Stimulated activated naive B cell treated with anti-CD40 and anti-IgM and Interleukin-4, amounts not matched to agents 10 μg/mL and 1 μg/mL and 100 μg/mL, for 72 hours (primary cell): ENCODE measurements at regions not wholly inside any gene's neighbourhood (a gene's known extent, or its start where the extent isn't known, plus 50 kb on each side); places are given as distances from the start of the nearest gene placed in this dataset.

Experiments
- ATAC-seq, 2 donors: fragments of 150-1000 bp; cut with Tn5 transposase; replicated peaks; 2 replicates each; pipeline ENCODE4 v1.10.0; 2021; ENCODE audit warnings: moderate library complexity in 1 of 2
- DNase-seq: peaks from one replicate; pipeline ENCODE4 v3.0.0; 2021
- H3K27ac Mint-ChIP-seq: one replicate; pipeline ENCODE4 v1.8.0; 2022; ENCODE audit warnings: mild to moderate bottlenecking, mixed read lengths
- H3K27me3 Mint-ChIP-seq, 2 donors: one replicate each; pipeline ENCODE4 v1.8.0; 2022; ENCODE audit warnings: mixed read lengths in 2 of 2
- H3K36me3 Mint-ChIP-seq, 2 donors: one replicate each; pipeline ENCODE4 v1.8.0; 2022; ENCODE audit warnings: mixed read lengths in 2 of 2, mild to moderate bottlenecking in 1 of 2
- H3K4me1 Mint-ChIP-seq, 2 donors: one replicate each; pipeline ENCODE4 v1.8.0; 2022; ENCODE audit warnings: mixed read lengths in 2 of 2, mild to moderate bottlenecking in 1 of 2
- H3K4me3 Mint-ChIP-seq, 2 donors: one replicate each; pipeline ENCODE4 v1.8.0; 2022; ENCODE audit warnings: mild to moderate bottlenecking in 2 of 2, mixed read lengths in 2 of 2, moderate library complexity in 1 of 2
- H3K9me3 Mint-ChIP-seq, 2 donors: one replicate each; pipeline ENCODE4 v1.8.0; 2022; ENCODE audit warnings: mixed read lengths in 2 of 2, mild to moderate bottlenecking in 1 of 2

GRCh38 chrY:19232276-19232994 is 458.9 kb upstream of the HSFY2 start:
- Mint-ChIP-seq H3K4me3 (peak overlapping the region in 1 of 2 donors; percentile 30), H3K27ac (no peak overlapping the region), H3K36me3 (no peaks in the 10 kb centered on the region), H3K27me3 (no peaks in the 10 kb centered on the region), H3K9me3 (peaks cover 0 to 5% of the 10 kb centered on the region in 2 donors), H3K4me1 (peaks cover 0 to 13% of the 10 kb centered on the region in 2 donors)
- ATAC-seq, result peak in 1 of 2 donors; percentile 19
- DNase-seq, result no peak

- Mint-ChIP-seq H3K4me3 (no peak overlapping the region), H3K27ac (no peak overlapping the region), H3K27me3 (no peaks in the 10 kb centered on the region), H3K4me1 (no peaks in the 10 kb centered on the region), H3K36me3 (no peaks in the 10 kb centered on the region), H3K9me3 (peaks cover 0 to 4% of the 10 kb centered on the region in 2 donors)
- no peak for ATAC-seq
- no peak for DNase-seq
These were observed 447.2 kb upstream of the HSFY2 start for GRCh38 chrY:19220784-19221183.

- DNase-seq (no peak), ATAC-seq (no peak)
- Mint-ChIP-seq H3K9me3 (no peaks in the 10 kb centered on the region), H3K4me1 (no peaks in the 10 kb centered on the region), H3K36me3 (no peaks in the 10 kb centered on the region), H3K27me3 (no peaks in the 10 kb centered on the region), H3K27ac (no peak overlapping the region), H3K4me3 (no peak overlapping the region)
These were observed 435.4 kb upstream of the HSFY2 start for GRCh38 chrY:19208915-19209314.

DNA sequence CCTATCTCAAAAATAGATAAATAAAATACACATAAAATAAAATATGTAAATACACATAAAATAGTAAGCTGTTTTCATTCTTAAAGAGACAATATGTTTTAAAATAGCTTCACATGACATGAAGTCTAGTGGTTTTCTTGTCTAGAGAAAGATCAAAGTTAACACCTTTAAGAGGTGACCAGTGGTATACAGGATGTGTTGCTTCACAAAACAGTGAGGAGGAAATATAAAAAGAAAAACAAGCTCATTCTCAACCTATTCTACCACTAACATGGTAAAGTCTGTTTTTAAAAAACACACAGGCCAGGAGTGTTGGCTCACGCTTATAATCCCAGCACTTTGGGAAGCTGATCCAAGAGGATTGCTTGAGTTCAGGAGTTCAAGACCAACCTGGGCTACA is 433.5 kb upstream of the HSFY2 start:
- Mint-ChIP-seq H3K36me3 (no peaks in the 10 kb centered on the region), H3K27me3 (no peaks in the 10 kb centered on the region), H3K27ac (no peak overlapping the region), H3K9me3 (no peaks in the 10 kb centered on the region), H3K4me3 (no peak overlapping the region), H3K4me1 (no peaks in the 10 kb centered on the region)
- DNase-seq (no peak), ATAC-seq (no peak)

GRCh38 chrY:19180824-19181223 is 407.3 kb upstream of the HSFY2 start:
- Mint-ChIP-seq H3K9me3 (peaks cover 0 to 8% of the 10 kb centered on the region in 2 donors), H3K4me1 (no peaks in the 10 kb centered on the region), H3K27ac (no peak overlapping the region), H3K27me3 (no peaks in the 10 kb centered on the region), H3K4me3 (no peak overlapping the region), H3K36me3 (no peaks in the 10 kb centered on the region)
- ATAC-seq (no peak), DNase-seq (no peak)

DNA sequence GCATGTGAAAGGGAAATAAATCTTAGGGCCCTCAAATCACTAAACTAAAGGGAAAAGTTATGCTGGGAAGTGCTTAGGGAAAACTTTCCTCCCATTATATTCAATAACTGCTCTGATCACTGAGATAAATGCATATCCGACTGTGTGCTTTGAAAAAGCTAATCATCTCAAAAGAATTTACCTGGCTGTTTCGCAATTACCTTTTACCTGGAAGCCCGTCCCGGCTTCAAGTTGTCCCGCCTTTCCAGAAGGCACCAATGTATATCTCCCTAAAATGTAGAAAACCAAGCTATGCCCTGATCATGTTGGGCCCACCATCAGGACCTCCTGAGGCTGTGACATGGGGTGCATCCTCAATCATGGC is 394.6 kb upstream of the HSFY2 start:
- ATAC-seq (no peak), DNase-seq (no peak)
- H3K36me3 Mint-ChIP-seq, result no peaks in the 10 kb centered on the region
- no peak overlapping the region for H3K27ac Mint-ChIP-seq
- no peaks in the 10 kb centered on the region for H3K4me1 Mint-ChIP-seq
- H3K9me3 Mint-ChIP-seq, result peaks cover 0 to 1% of the 10 kb centered on the region in 2 donors
- H3K4me3 Mint-ChIP-seq, result no peak overlapping the region
- H3K27me3 Mint-ChIP-seq, result no peaks in the 10 kb centered on the region

- DNase-seq, result no peak
- no peaks in the 10 kb centered on the region for H3K4me1 Mint-ChIP-seq
These were observed 394.0 kb upstream of the HSFY2 start for GRCh38 chrY:19167319-19168201.

GRCh38 chrY:19148783-19149182 is 375.2 kb upstream of the HSFY2 start:
- no peak overlapping the region for H3K4me3 Mint-ChIP-seq
- no peaks in the 10 kb centered on the region for H3K27me3 Mint-ChIP-seq
- H3K9me3 Mint-ChIP-seq, result no peaks in the 10 kb centered on the region
- no peaks in the 10 kb centered on the region for H3K36me3 Mint-ChIP-seq
- DNase-seq (no peak), ATAC-seq (no peak)
- no peaks in the 10 kb centered on the region for H3K4me1 Mint-ChIP-seq
- H3K27ac Mint-ChIP-seq, result no peak overlapping the region

More at GRCh38 chrY:19167319-19168201, 394.0 kb upstream of the HSFY2 start:
- Mint-ChIP-seq H3K9me3 (peaks cover 0 to 1% of the 10 kb centered on the region in 2 donors), H3K27ac (no peak overlapping the region), H3K4me3 (no peak overlapping the region), H3K27me3 (no peaks in the 10 kb centered on the region), H3K36me3 (no peaks in the 10 kb centered on the region)
- ATAC-seq, result no peak

DNA sequence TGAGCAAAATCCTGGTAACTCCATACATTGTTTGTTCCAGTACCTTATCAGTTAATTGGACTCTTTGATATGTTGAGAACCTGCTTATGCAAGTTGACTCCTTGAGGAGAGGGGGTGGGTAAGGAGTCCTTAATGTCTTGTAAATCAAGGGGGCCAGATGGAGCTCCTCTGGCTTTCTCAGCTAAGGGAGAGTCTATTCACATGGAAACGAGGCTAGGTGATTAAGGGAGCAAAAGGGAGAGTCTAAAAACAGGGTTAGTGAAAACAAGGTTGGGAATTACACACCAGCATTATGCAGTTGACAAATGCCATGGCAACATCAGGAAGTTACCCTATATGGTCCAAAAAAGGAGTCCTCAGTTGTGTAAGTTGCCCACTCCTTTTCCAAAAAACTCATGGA is 372.8 kb upstream of the HSFY2 start:
- Mint-ChIP-seq H3K4me3 (no peak overlapping the region), H3K36me3 (no peaks in the 10 kb centered on the region)
- no peak for ATAC-seq

GRCh38 chrY:19142093-19142492 is 368.6 kb upstream of the HSFY2 start:
- H3K27me3 Mint-ChIP-seq, result no peaks in the 10 kb centered on the region
- no peaks in the 10 kb centered on the region for H3K9me3 Mint-ChIP-seq
- no peaks in the 10 kb centered on the region for H3K36me3 Mint-ChIP-seq
- H3K4me3 Mint-ChIP-seq, result no peak overlapping the region
- no peak for DNase-seq
- no peak overlapping the region for H3K27ac Mint-ChIP-seq
- H3K4me1 Mint-ChIP-seq, result no peaks in the 10 kb centered on the region
- no peak for ATAC-seq

More for the DNA sequence above, 372.8 kb upstream of the HSFY2 start:
- DNase-seq, result no peak
- H3K4me1 Mint-ChIP-seq, result no peaks in the 10 kb centered on the region
- H3K9me3 Mint-ChIP-seq, result no peaks in the 10 kb centered on the region
- no peak overlapping the region for H3K27ac Mint-ChIP-seq
- H3K27me3 Mint-ChIP-seq, result no peaks in the 10 kb centered on the region

- ATAC-seq (no peak), DNase-seq (no peak)
- H3K27ac Mint-ChIP-seq, result no peak overlapping the region
- no peaks in the 10 kb centered on the region for H3K36me3 Mint-ChIP-seq
- no peaks in the 10 kb centered on the region for H3K27me3 Mint-ChIP-seq
- no peaks in the 10 kb centered on the region for H3K4me1 Mint-ChIP-seq
- H3K4me3 Mint-ChIP-seq, result no peak overlapping the region
- H3K9me3 Mint-ChIP-seq, result no peaks in the 10 kb centered on the region
These were observed 366.9 kb upstream of the HSFY2 start for GRCh38 chrY:19140285-19140920.

GRCh38 chrY:19134426-19134825 is 360.9 kb upstream of the HSFY2 start:
- ATAC-seq (no peak), DNase-seq (no peak)
- Mint-ChIP-seq H3K27me3 (no peaks in the 10 kb centered on the region), H3K9me3 (no peaks in the 10 kb centered on the region), H3K36me3 (no peaks in the 10 kb centered on the region), H3K4me1 (no peaks in the 10 kb centered on the region), H3K27ac (no peak overlapping the region), H3K4me3 (no peak overlapping the region)

DNA sequence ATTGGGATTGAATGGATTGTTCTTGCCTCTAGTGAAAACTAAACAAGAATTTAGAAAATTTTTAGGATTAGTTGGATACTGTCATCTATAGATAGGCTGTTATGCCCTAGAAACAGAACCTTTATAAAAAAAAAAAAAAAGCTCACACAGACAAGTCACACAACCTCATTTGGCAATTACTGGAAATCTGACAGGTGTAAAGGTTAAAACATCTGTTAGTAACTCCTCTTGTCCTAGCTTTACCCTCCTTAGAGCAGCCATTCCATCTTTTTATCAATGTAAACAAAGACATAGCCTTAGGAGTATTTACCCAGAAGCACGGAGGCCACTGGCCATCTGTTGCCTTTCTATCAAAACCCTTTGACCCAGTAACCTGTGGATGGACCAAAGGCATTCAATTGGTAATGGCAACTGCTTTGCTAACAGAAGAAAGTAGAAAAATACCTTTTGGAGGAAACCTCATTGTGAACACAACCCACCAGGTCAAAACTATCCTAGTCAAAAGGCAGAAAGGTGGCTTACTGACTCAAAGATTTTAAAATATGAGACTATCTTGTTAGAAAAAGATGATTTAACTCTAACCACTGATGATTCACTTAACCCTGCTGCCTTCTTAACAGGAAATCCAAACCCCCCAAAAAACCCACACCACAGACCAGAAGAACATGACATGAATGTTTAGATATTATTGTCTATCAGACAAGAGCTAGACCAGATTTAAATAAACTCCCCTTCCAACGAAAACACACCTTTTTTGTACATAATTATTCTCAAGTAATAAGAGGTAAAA is 357.2 kb upstream of the HSFY2 start:
- Mint-ChIP-seq H3K27me3 (no peaks in the 10 kb centered on the region), H3K9me3 (no peaks in the 10 kb centered on the region), H3K27ac (no peak overlapping the region), H3K4me1 (peaks cover 0 to 6% of the 10 kb centered on the region in 2 donors), H3K4me3 (no peak overlapping the region), H3K36me3 (no peaks in the 10 kb centered on the region)
- DNase-seq, result no peak
- ATAC-seq, result no peak

- H3K27me3 Mint-ChIP-seq, result peaks cover 0 to 1% of the 10 kb centered on the region in 2 donors
- no peak overlapping the region for H3K27ac Mint-ChIP-seq
- no peak overlapping the region for H3K4me3 Mint-ChIP-seq
- DNase-seq, result no peak
- H3K9me3 Mint-ChIP-seq, result no peaks in the 10 kb centered on the region
- H3K4me1 Mint-ChIP-seq, result peaks cover 0 to 6% of the 10 kb centered on the region in 2 donors
- ATAC-seq, result peak in 1 of 2 donors; percentile 79
- H3K36me3 Mint-ChIP-seq, result no peaks in the 10 kb centered on the region
These were observed 353.4 kb upstream of the HSFY2 start for GRCh38 chrY:19126889-19127288.
